K562 (cell line): ENCODE measurements at regions not wholly inside any gene's neighbourhood (a gene's known extent, or its start where the extent isn't known, plus 50 kb on each side); places are given as distances from the start of the nearest gene placed in this dataset.

Experiments used
- ATAC-seq: fragments of 200-7000 bp; cut with Tn5 transposase; 3 replicates; pipeline ENCODE4 v1.9.1; 2020; ENCODE audit warnings: moderate library complexity
- BruUV-seq: library from RNA; stranded (reverse); fragments of 400-500 nt; replicated peaks from 2 replicates; lab custom pipeline; 2021; lab: Mats Ljungman, UMichigan
- CTCF ChIA-PET: fragments of 300-600 bp; formaldehyde crosslinking; extraction: SDS; loops from one replicate; lab custom pipeline; 2021; ENCODE audit warnings: low intra/inter-chr PET ratio; lab: Yijun Ruan, JAX
- POLR2A ChIA-PET: fragments of 300-600, 350-650 bp; sonication (Branson Sonifier 250); formaldehyde crosslinking; extraction: SDS; loops from one replicate; lab custom pipeline; 2021; ENCODE audit warnings: antibody characterized with exemption, inconsistent platforms; lab: Yijun Ruan, JAX
- DNase-seq, 4 experiments: peaks; one replicate each; pipeline versions ENCODE4 v3.0.0 to v3.0.0-alpha.2; 2011 to 2018; ENCODE audit warnings: low spot score in 3 of 4, mixed read lengths in 3 of 4; ENCODE audit errors: extremely low read depth in 1 of 4
- FAIRE-seq: peaks from 2 replicates; lab custom pipeline; 2011; peaks lifted over from hg19 to GRCh38; lab: Jason Lieb, UNC
- H2AFZ ChIP-seq: 2 replicates; pipeline ENCODE4 v1.6.0; 2011; ENCODE audit warnings: low read depth, low read length, control low read depth, inconsistent platforms
- H3K27ac ChIP-seq: fragments of 200-600 bp; 3 replicates; pipeline ENCODE4 v1.8.0; 2011; ENCODE audit warnings: low read depth, mild to moderate bottlenecking, control low read depth, inconsistent platforms, low read length, moderate library complexity, mixed read lengths; ENCODE audit errors: extremely low read depth
- H3K27me3 ChIP-seq, 2 experiments: fragments of 300-600 bp in 1 of 2; 2 replicates in 1 of 2; 3 replicates in 1 of 2; pipeline versions ENCODE4 v1.6.0 to v1.8.0; 2011; ENCODE audit warnings: inconsistent platforms in 2 of 2, low read length in 2 of 2, mild to moderate bottlenecking in 1 of 2, mixed read lengths in 1 of 2, moderate library complexity in 1 of 2; ENCODE audit not compliant: control insufficient read depth in 2 of 2, insufficient read depth in 2 of 2
- H3K36me3 ChIP-seq: fragments of 300-600 bp; 3 replicates; pipeline ENCODE4 v1.8.0; 2011; ENCODE audit warnings: mild to moderate bottlenecking, low read length, inconsistent platforms; ENCODE audit not compliant: control insufficient read depth, insufficient read depth
- H3K4me1 ChIP-seq, 2 experiments: fragments of 200-600 bp in 1 of 2; replicated peaks in 1 of 2; 2 replicates in 1 of 2; 3 replicates in 1 of 2; pipeline versions ENCODE4 v1.5.1 to v1.8.0; 2011; ENCODE audit warnings: inconsistent platforms in 2 of 2, low read length in 2 of 2, mild to moderate bottlenecking in 1 of 2, mixed read lengths in 1 of 2, moderate library complexity in 1 of 2; ENCODE audit not compliant: control insufficient read depth in 2 of 2, insufficient read depth in 2 of 2
- H3K4me2 ChIP-seq: 2 replicates; pipeline ENCODE4 v1.6.1; 2011; ENCODE audit warnings: low read length, control low read depth, inconsistent platforms, mixed read lengths; ENCODE audit not compliant: insufficient read depth
- H3K4me3 ChIP-seq: fragments of 200-600 bp; sonication (generic), shearing (Covaris generic); 2 replicates; pipeline ENCODE4 v1.5.1; 2016; ENCODE audit warnings: control low read depth, inconsistent platforms
- H3K79me2 ChIP-seq: fragments of 200-600 bp; 3 replicates; pipeline ENCODE4 v1.8.0; 2011; ENCODE audit warnings: low read length, inconsistent platforms; ENCODE audit not compliant: control insufficient read depth, insufficient read depth
- H3K9ac ChIP-seq, 2 experiments: 2 replicates each; pipeline versions ENCODE4 v1.6.0 to v1.6.1; 2011; ENCODE audit warnings: low read depth in 2 of 2, low read length in 2 of 2, control low read depth in 1 of 2, inconsistent platforms in 1 of 2, mild to moderate bottlenecking in 1 of 2, mixed read lengths in 1 of 2; ENCODE audit not compliant: insufficient read depth in 1 of 2
- H3K9me1 ChIP-seq: one replicate; pipeline ENCODE4 v1.6.0; 2011; ENCODE audit warnings: inconsistent platforms, mild to moderate bottlenecking, low read length, moderate library complexity; ENCODE audit not compliant: control insufficient read depth, insufficient read depth
- H3K9me3 ChIP-seq: replicated peaks from 2 replicates; pipeline ENCODE4 v1.5.1; 2011; ENCODE audit warnings: low read depth, low read length, inconsistent platforms; ENCODE audit not compliant: control insufficient read depth, insufficient read depth
- H4K20me1 ChIP-seq: replicated peaks from 2 replicates; pipeline ENCODE4 v1.6.1; 2011; ENCODE audit warnings: low read length, inconsistent platforms, mixed read lengths; ENCODE audit not compliant: control insufficient read depth, insufficient read depth
- BMI1 ChIP-seq: fragments of 150-350 bp; IDR thresholded peaks from 2 replicates; pipeline ENCODE4 v1.6.1; 2014; ENCODE audit warnings: low read length
- CAMTA2 ChIP-seq: fragments of 250-450 bp; sonication (Bioruptor Pico); conservative IDR thresholded peaks from 2 replicates; pipeline ENCODE4 v1.5.1; 2022
- IFI16 ChIP-seq: fragments of 250-450 bp; sonication (Bioruptor Pico); IDR thresholded peaks from 2 replicates; pipeline ENCODE4 v2.1.2; 2022; ENCODE audit warnings: mild to moderate bottlenecking, inconsistent platforms
- NR4A1 ChIP-seq, 2 experiments: fragments of 250-450 bp in 1 of 2; fragments of 450-650 bp in 1 of 2; sonication (Bioruptor Pico) in 1 of 2; IDR thresholded peaks; 2 replicates each; pipeline versions ENCODE4 v1.4.0 to v1.6.1; 2016 to 2020; ENCODE audit warnings: mild to moderate bottlenecking in 2 of 2, missing compliant biosample characterization in 1 of 2, missing genetic modification characterization in 1 of 2, moderate library complexity in 1 of 2
- RAD21 ChIP-seq, 2 experiments: fragments of 250-450 bp in 1 of 2; fragments of 450-650 bp in 1 of 2; sonication (Bioruptor Pico) in 1 of 2; formaldehyde crosslinking in 1 of 2; IDR thresholded peaks in 1 of 2; conservative IDR thresholded peaks in 1 of 2; 2 replicates each; pipeline versions ENCODE4 v1.4.0 to v1.8.0; 2020 to 2022; ENCODE audit warnings: mild to moderate bottlenecking in 2 of 2, moderate library complexity in 1 of 2
- SIN3B ChIP-seq: fragments of 450-650 bp; IDR thresholded peaks from 2 replicates; pipeline ENCODE4 v1.6.1; 2017; ENCODE audit warnings: low read depth, mild to moderate bottlenecking, moderate library complexity
- SMARCA5 ChIP-seq: fragments of 450-650 bp; IDR thresholded peaks from 2 replicates; pipeline ENCODE4 v1.6.1; 2016
- TAF9B ChIP-seq: fragments of 450-650 bp; IDR thresholded peaks from 2 replicates; pipeline ENCODE4 v1.6.1; 2018; ENCODE audit warnings: mild to moderate bottlenecking; ENCODE audit not compliant: partially characterized antibody
- TARDBP ChIP-seq: fragments of 450-650 bp; IDR thresholded peaks from 2 replicates; pipeline ENCODE4 v1.6.1; 2016
- ZBTB1 ChIP-seq: sonication (generic); formaldehyde crosslinking; IDR thresholded peaks from 2 replicates; pipeline ENCODE4 v1.8.1; 2023; ENCODE audit warnings: missing genetic modification reagents, low read depth, mild to moderate bottlenecking, borderline replicate concordance
- ZNF143 ChIP-seq: sonication (generic); formaldehyde crosslinking; IDR thresholded peaks from 2 replicates; pipeline ENCODE4 v1.9.0; 2022; ENCODE audit warnings: mild to moderate bottlenecking, missing genetic modification reagents
- ZNF197 ChIP-seq: fragments of 200-800 bp; sonication (Bioruptor generic); IDR thresholded peaks from 2 replicates; pipeline ENCODE4 v1.6.1; 2016; ENCODE audit warnings: low read depth, missing genetic modification characterization, missing compliant biosample characterization
- ZNF707 ChIP-seq: fragments of 250-450 bp; sonication (Bioruptor Pico); conservative IDR thresholded peaks from 2 replicates; pipeline ENCODE4 v1.8.0; 2022; ENCODE audit warnings: inconsistent platforms, mild to moderate bottlenecking, moderate library complexity
- ZNF79 ChIP-seq: fragments of 250-450 bp; sonication (Bioruptor Pico); IDR thresholded peaks from 2 replicates; pipeline ENCODE4 v1.4.0; 2020; ENCODE audit warnings: low read depth, mild to moderate bottlenecking, moderate library complexity
- ZZZ3 ChIP-seq: fragments of 450-650 bp; IDR thresholded peaks from 2 replicates; pipeline ENCODE4 v1.6.1; 2016; ENCODE audit warnings: antibody characterized with exemption, mild to moderate bottlenecking, moderate library complexity
- WGBS: fragments of 100-300 bp; shearing (Covaris generic); methylation state at CpG from one replicate; pipeline ENCODE4 v1.1.6; 2016; ENCODE audit warnings: low coverage, mixed read lengths; ENCODE audit not compliant: insufficient coverage; ENCODE audit errors: missing lambda C conversion rate; 5-methylcytosine and 5-hydroxymethylcytosine counted together
- in situ Hi-C: fragments of 300-500 bp; cut with MboI; formaldehyde crosslinking; loops from 4 replicates; pipeline ENCODE4 v1.15.0; 2018; ENCODE audit warnings: inconsistent platforms, mixed read lengths
- intact Hi-C: fragments of 100-400 bp; cut with micrococcal nuclease; formaldehyde crosslinking; loops from 2 replicates; pipeline ENCODE4 v1.14.2; 2022

- TF ChIP-seq ZBTB1 (CRISPR knock-in tag) = no peak
- no peak for TF ChIP-seq TARDBP
- no peak for TF ChIP-seq TAF9B
- no peak for TF ChIP-seq IFI16
These were observed 332.1 kb downstream of the UTRN start (continued) for GRCh38 chr6:144617191-144617590.

GRCh38 chr6:144617708-144618107 is 332.6 kb downstream of the UTRN start:
- CTCF ChIA-PET = no interaction called here
- no TSS peak for BruUV-seq
- FAIRE-seq (no peak), ATAC-seq (no peak)
- Histone ChIP-seq H3K79me2 (no peaks in the 10 kb centered on the region), H3K9ac (no peak overlapping the region), H3K27me3 (no peaks in the 10 kb centered on the region), H3K36me3 (no peaks in the 10 kb centered on the region), H3K27ac (no peak overlapping the region), H2AFZ (no peak overlapping the region), H3K4me3 (no peak overlapping the region)
- POLR2A ChIA-PET = interaction anchor here (0.6 kb wide), 1 partner anchor 120 kb away, joined by 3 read pairs; no protein-coding TSS in a partner anchor
- TF ChIP-seq ZNF79 (CRISPR knock-in tag) (no peak), SIN3B (no peak), NR4A1 (CRISPR knock-in tag; IDR thresholded peaks at IDR 0.05) (no peak), NR4A1 (tag; IDR thresholded peaks at IDR 0.05) (no peak), ZNF707 (CRISPR knock-in tag) (no peak), ZZZ3 (no peak), ZNF197 (CRISPR knock-in tag) (no peak), ZNF143 (CRISPR knock-in tag) (no peak), RAD21 (CRISPR knock-in tag; conservative IDR thresholded peaks at IDR 0.05 in 1 of 2, IDR thresholded peaks at IDR 0.05 in 1 of 2) (no peak), CAMTA2 (CRISPR knock-in tag) (no peak), SMARCA5 (no peak), BMI1 (no peak)
- TF ChIP-seq, all 486 proteins: peak for 0
- no peaks in the 10 kb centered on the region for H3K4me1 ChIP-seq
- no peaks in the 10 kb centered on the region for H3K9me1 ChIP-seq
- no peaks in the 10 kb centered on the region for H3K9me3 ChIP-seq
- no peak overlapping the region for H3K4me2 ChIP-seq
- H4K20me1 ChIP-seq = no peaks in the 10 kb centered on the region
- DNase-seq = no peak
- in situ Hi-C loops = no loop called here
- WGBS = 10% methylated on average over 4 of the region's 4 CpGs
- intact Hi-C loops = no loop called here
